ENCODE measurements at regions not wholly inside any gene's neighbourhood (a gene's known extent, or its start where the extent isn't known, plus 50 kb on each side); places are given as distances from the start of the nearest gene placed in this dataset.

GRCh38 chr2:195472501-195473234 lies 184.4 kb upstream of the SLC39A10 start:
- no peak for DNase-seq (ENCODE audit: low read depth in 6 of 9, low spot score in 9 of 9)
- Histone ChIP-seq H3K9me3 (ENCODE audit: control insufficient read depth in 2 of 2, insufficient read depth in 1 of 2, low read length in 1 of 2) (no peaks in the 10 kb centered on the region), H3K4me3 (ENCODE audit: low read length in 2 of 2) (no peak overlapping the region), H3K27me3 (ENCODE audit: control insufficient read depth in 2 of 2, insufficient read depth in 1 of 2, low read length in 1 of 2) (no peaks in the 10 kb centered on the region), H3K4me1 (ENCODE audit: control insufficient read depth in 2 of 2, insufficient read depth in 2 of 2, low read length in 2 of 2) (peaks cover 0 to 3% of the 10 kb centered on the region in 2 donors), H3K36me3 (ENCODE audit: control insufficient read depth in 2 of 2, insufficient read depth in 2 of 2, low read length in 1 of 2) (no peaks in the 10 kb centered on the region), H3K27ac (ENCODE audit: low read depth in 1 of 2, low read length in 1 of 2) (no peak overlapping the region)
- WGBS, result 93% methylated on average over 3 of the region's 3 CpGs

- Histone ChIP-seq H3K27me3 (ENCODE audit: control insufficient read depth in 2 of 2, insufficient read depth in 1 of 2, low read length in 1 of 2) (no peaks in the 10 kb centered on the region), H3K4me1 (ENCODE audit: control insufficient read depth in 2 of 2, insufficient read depth in 2 of 2, low read length in 2 of 2) (peaks cover 0 to 3% of the 10 kb centered on the region in 2 donors), H3K9me3 (ENCODE audit: control insufficient read depth in 2 of 2, insufficient read depth in 1 of 2, low read length in 1 of 2) (no peaks in the 10 kb centered on the region), H3K4me3 (ENCODE audit: low read length in 2 of 2) (no peak overlapping the region), H3K27ac (ENCODE audit: low read depth in 1 of 2, low read length in 1 of 2) (no peak overlapping the region), H3K36me3 (ENCODE audit: control insufficient read depth in 2 of 2, insufficient read depth in 2 of 2, low read length in 1 of 2) (no peaks in the 10 kb centered on the region)
- DNase-seq (ENCODE audit: low read depth in 6 of 9, low spot score in 9 of 9), result no peak
- 98% methylated on average over 4 of the region's 4 CpGs for WGBS
Measured at GRCh38 chr2:195471807-195472206, 185.2 kb upstream of the SLC39A10 start.

- Histone ChIP-seq H3K27me3 (ENCODE audit: control insufficient read depth in 2 of 2, insufficient read depth in 1 of 2, low read length in 1 of 2) (no peaks in the 10 kb centered on the region), H3K36me3 (ENCODE audit: control insufficient read depth in 2 of 2, insufficient read depth in 2 of 2, low read length in 1 of 2) (no peaks in the 10 kb centered on the region), H3K9me3 (ENCODE audit: control insufficient read depth in 2 of 2, insufficient read depth in 1 of 2, low read length in 1 of 2) (no peaks in the 10 kb centered on the region), H3K27ac (ENCODE audit: low read depth in 1 of 2, low read length in 1 of 2) (no peak overlapping the region), H3K4me1 (ENCODE audit: control insufficient read depth in 2 of 2, insufficient read depth in 2 of 2, low read length in 2 of 2) (peaks cover 0 to 3% of the 10 kb centered on the region in 2 donors), H3K4me3 (ENCODE audit: low read length in 2 of 2) (no peak overlapping the region)
- WGBS, result 70% methylated on average over 2 of the region's 2 CpGs
- DNase-seq (ENCODE audit: low read depth in 6 of 9, low spot score in 9 of 9), result no peak
Measured at GRCh38 chr2:195471163-195471562, 185.9 kb upstream of the SLC39A10 start.

DNA sequence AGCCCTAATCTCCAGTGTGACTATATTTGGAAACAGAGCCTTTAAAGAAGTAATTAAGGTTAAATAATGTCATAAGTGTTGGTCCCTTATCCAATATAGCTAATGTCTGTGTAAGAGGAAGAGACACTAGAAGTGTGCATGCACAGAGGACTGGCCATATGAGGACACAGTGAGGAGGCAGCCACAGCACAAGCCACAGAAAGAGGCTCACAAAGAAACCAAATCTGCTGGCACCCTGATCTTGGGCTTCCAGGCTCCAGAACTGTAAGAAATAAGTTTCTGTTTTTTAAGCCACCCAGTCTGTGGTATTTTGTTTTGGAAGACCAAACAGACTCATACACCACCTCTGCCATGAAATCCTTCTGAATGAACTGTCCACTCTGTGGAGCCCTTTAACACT lies 186.4 kb upstream of the SLC39A10 start:
- no peaks in the 10 kb centered on the region for H3K27me3 ChIP-seq (ENCODE audit: control insufficient read depth in 2 of 2, insufficient read depth in 1 of 2, low read length in 1 of 2)
- no peak for DNase-seq (ENCODE audit: low read depth in 6 of 9, low spot score in 9 of 9)
- H3K4me1 ChIP-seq (ENCODE audit: control insufficient read depth in 2 of 2, insufficient read depth in 2 of 2, low read length in 2 of 2), result peaks cover 0 to 3% of the 10 kb centered on the region in 2 donors
- H3K4me3 ChIP-seq (ENCODE audit: low read length in 2 of 2), result no peak overlapping the region
- no peaks in the 10 kb centered on the region for H3K9me3 ChIP-seq (ENCODE audit: control insufficient read depth in 2 of 2, insufficient read depth in 1 of 2, low read length in 1 of 2)
- no peaks in the 10 kb centered on the region for H3K36me3 ChIP-seq (ENCODE audit: control insufficient read depth in 2 of 2, insufficient read depth in 2 of 2, low read length in 1 of 2)
- H3K27ac ChIP-seq (ENCODE audit: low read depth in 1 of 2, low read length in 1 of 2), result no peak overlapping the region

DNA sequence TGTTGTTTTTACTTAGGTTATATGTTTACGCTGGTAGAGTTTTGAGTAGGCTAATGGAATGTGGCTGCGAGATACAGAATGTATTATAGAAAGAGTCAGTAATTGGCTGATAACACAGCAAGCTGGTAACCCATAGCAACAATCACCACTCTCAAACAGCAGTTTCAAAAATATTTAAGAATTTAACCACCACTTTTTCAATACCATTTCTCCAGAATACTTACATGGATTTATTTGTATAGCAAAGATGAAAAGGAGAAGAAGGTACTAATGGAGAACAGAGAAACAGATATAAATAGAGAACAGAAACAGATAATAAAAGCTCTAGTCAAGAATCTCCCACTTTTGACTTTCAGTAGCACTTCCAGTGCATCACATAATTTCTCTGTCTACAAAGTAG lies 188.3 kb upstream of the SLC39A10 start:
- no peaks in the 10 kb centered on the region for H3K36me3 ChIP-seq (ENCODE audit: control insufficient read depth in 2 of 2, insufficient read depth in 2 of 2, low read length in 1 of 2)
- H3K9me3 ChIP-seq (ENCODE audit: control insufficient read depth in 2 of 2, insufficient read depth in 1 of 2, low read length in 1 of 2), result no peaks in the 10 kb centered on the region
- peaks cover 0 to 3% of the 10 kb centered on the region in 2 donors for H3K4me1 ChIP-seq (ENCODE audit: control insufficient read depth in 2 of 2, insufficient read depth in 2 of 2, low read length in 2 of 2)
- 97% methylated on average over 2 of the region's 2 CpGs for WGBS
- no peak overlapping the region for H3K4me3 ChIP-seq (ENCODE audit: low read length in 2 of 2)
- no peak overlapping the region for H3K27ac ChIP-seq (ENCODE audit: low read depth in 1 of 2, low read length in 1 of 2)
- no peaks in the 10 kb centered on the region for H3K27me3 ChIP-seq (ENCODE audit: control insufficient read depth in 2 of 2, insufficient read depth in 1 of 2, low read length in 1 of 2)
- no peak for DNase-seq (ENCODE audit: low read depth in 6 of 9, low spot score in 9 of 9)

DNA sequence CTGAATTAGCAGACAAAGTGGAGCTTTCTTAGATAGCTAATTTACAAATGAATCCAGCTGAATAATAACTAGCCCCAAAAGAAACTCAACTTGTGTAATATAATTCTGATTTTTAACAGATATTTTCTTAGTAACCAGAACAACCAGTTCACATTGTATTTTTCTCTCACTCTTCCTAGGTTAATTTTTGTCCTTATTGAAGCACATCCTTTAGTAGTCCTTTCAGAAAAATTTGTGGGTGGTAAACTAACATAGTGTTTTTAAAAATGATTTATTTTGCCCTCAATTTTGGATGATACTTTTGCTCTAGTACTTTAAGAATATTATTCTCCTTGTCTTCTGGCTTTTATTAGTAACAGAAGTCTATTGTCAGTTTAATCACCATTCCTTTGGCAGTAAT lies 190.6 kb upstream of the SLC39A10 start:
- Histone ChIP-seq H3K4me1 (ENCODE audit: control insufficient read depth in 2 of 2, insufficient read depth in 2 of 2, low read length in 2 of 2) (peaks cover 0 to 3% of the 10 kb centered on the region in 2 donors), H3K27me3 (ENCODE audit: control insufficient read depth in 2 of 2, insufficient read depth in 1 of 2, low read length in 1 of 2) (no peaks in the 10 kb centered on the region), H3K36me3 (ENCODE audit: control insufficient read depth in 2 of 2, insufficient read depth in 2 of 2, low read length in 1 of 2) (no peaks in the 10 kb centered on the region), H3K27ac (ENCODE audit: low read depth in 1 of 2, low read length in 1 of 2) (no peak overlapping the region), H3K4me3 (ENCODE audit: low read length in 2 of 2) (no peak overlapping the region), H3K9me3 (ENCODE audit: control insufficient read depth in 2 of 2, insufficient read depth in 1 of 2, low read length in 1 of 2) (no peaks in the 10 kb centered on the region)
- no peak for DNase-seq (ENCODE audit: low read depth in 6 of 9, low spot score in 9 of 9)

DNA sequence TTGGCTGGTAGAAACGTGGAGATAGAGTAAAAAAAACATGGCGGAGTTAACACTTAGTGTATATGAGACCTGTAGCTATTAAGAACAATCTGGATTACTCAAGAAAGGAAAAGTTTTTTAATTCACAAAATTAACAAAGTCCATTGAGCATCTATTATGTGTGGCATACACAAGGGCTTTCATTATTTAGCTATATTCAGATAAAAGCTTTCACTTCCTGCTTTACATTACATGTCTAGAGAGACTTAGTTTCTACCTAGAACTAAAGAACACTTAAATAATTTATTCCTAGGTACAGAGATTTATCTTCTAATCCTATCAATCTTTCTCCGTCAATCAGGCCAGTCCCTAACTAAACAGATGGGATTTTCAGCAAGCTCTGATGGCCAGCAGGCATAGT lies 196.0 kb upstream of the SLC39A10 start:
- H3K4me3 ChIP-seq (ENCODE audit: low read length in 2 of 2), result no peak overlapping the region
- H3K27me3 ChIP-seq (ENCODE audit: control insufficient read depth in 2 of 2, insufficient read depth in 1 of 2, low read length in 1 of 2), result no peaks in the 10 kb centered on the region
- H3K9me3 ChIP-seq (ENCODE audit: control insufficient read depth in 2 of 2, insufficient read depth in 1 of 2, low read length in 1 of 2), result peaks cover 0 to 5% of the 10 kb centered on the region in 2 donors
- H3K27ac ChIP-seq (ENCODE audit: low read depth in 1 of 2, low read length in 1 of 2), result no peak overlapping the region
- no peak for DNase-seq (ENCODE audit: low read depth in 6 of 9, low spot score in 9 of 9)
- no peaks in the 10 kb centered on the region for H3K4me1 ChIP-seq (ENCODE audit: control insufficient read depth in 2 of 2, insufficient read depth in 2 of 2, low read length in 2 of 2)
- no peaks in the 10 kb centered on the region for H3K36me3 ChIP-seq (ENCODE audit: control insufficient read depth in 2 of 2, insufficient read depth in 2 of 2, low read length in 1 of 2)
- WGBS, result 66% methylated on average over 3 of the region's 3 CpGs

DNA sequence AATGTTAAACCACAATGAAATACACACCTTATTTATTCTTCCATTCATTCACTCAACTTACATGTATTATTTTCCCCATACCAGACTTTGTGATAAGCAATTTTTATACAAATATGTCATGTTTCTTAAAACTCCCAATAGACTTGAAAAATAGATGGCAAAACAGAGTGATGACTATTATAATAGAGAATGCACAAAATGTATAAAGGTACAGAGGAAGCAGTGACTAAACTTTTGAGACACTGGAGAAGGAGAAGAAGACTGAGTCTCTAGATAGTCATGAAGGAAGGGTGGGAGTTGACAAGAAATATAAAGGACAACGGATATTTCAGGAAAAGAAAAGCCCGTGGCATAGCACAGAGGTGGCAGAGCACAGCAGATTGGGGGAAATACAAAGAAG lies 198.1 kb upstream of the SLC39A10 start:
- no peak for DNase-seq (ENCODE audit: low read depth in 6 of 9, low spot score in 9 of 9)
- Histone ChIP-seq H3K4me1 (ENCODE audit: control insufficient read depth in 2 of 2, insufficient read depth in 2 of 2, low read length in 2 of 2) (no peaks in the 10 kb centered on the region), H3K36me3 (ENCODE audit: control insufficient read depth in 2 of 2, insufficient read depth in 2 of 2, low read length in 1 of 2) (no peaks in the 10 kb centered on the region), H3K27me3 (ENCODE audit: control insufficient read depth in 2 of 2, insufficient read depth in 1 of 2, low read length in 1 of 2) (no peaks in the 10 kb centered on the region), H3K9me3 (ENCODE audit: control insufficient read depth in 2 of 2, insufficient read depth in 1 of 2, low read length in 1 of 2) (peaks cover 0 to 5% of the 10 kb centered on the region in 2 donors), H3K27ac (ENCODE audit: low read depth in 1 of 2, low read length in 1 of 2) (no peak overlapping the region), H3K4me3 (ENCODE audit: low read length in 2 of 2) (no peak overlapping the region)
- WGBS, result 96% methylated on average over 2 of the region's 2 CpGs

- no peaks in the 10 kb centered on the region for H3K36me3 ChIP-seq (ENCODE audit: control insufficient read depth in 2 of 2, insufficient read depth in 2 of 2, low read length in 1 of 2)
- H3K27ac ChIP-seq (ENCODE audit: low read depth in 1 of 2, low read length in 1 of 2), result no peak overlapping the region
- DNase-seq (ENCODE audit: low read depth in 6 of 9, low spot score in 9 of 9), result peak in 1 of 9 donors; percentile 12
- no peaks in the 10 kb centered on the region for H3K27me3 ChIP-seq (ENCODE audit: control insufficient read depth in 2 of 2, insufficient read depth in 1 of 2, low read length in 1 of 2)
- no peaks in the 10 kb centered on the region for H3K4me1 ChIP-seq (ENCODE audit: control insufficient read depth in 2 of 2, insufficient read depth in 2 of 2, low read length in 2 of 2)
- no peak overlapping the region for H3K4me3 ChIP-seq (ENCODE audit: low read length in 2 of 2)
- H3K9me3 ChIP-seq (ENCODE audit: control insufficient read depth in 2 of 2, insufficient read depth in 1 of 2, low read length in 1 of 2), result peaks cover 0 to 5% of the 10 kb centered on the region in 2 donors
Measured at GRCh38 chr2:195457873-195458272, 199.2 kb upstream of the SLC39A10 start.

All from thymus (tissue), 11 donors.